GM21723 (cell line): ENCODE measurements at regions not wholly inside any gene's neighbourhood (a gene's known extent, or its start where the extent isn't known, plus 50 kb on each side); places are given as distances from the start of the nearest gene placed in this dataset.
"Not testable (repeated sequence)": the region's sequence is repeated elsewhere in the genome, so short reads cannot be mapped to it uniquely, and the experiment has no call there.

Experiments
- ATAC-seq: cut with Tn5 transposase; IDR thresholded peaks from one replicate; pipeline ENCODE4 v1.9.1; 2021; ENCODE audit warnings: mild to moderate bottlenecking, moderate library complexity; ENCODE audit not compliant: unreplicated experiment

GRCh38 chr5:51558682-51559081 is 175.4 kb downstream of the ISL1 start:
- ATAC-seq, result no peak

GRCh38 chr5:51559339-51559738 is 176.1 kb downstream of the ISL1 start:
- no peak for ATAC-seq

GRCh38 chr5:51559921-51560658 is 176.8 kb downstream of the ISL1 start:
- ATAC-seq, result no peak

GRCh38 chr5:51566953-51567352 is 183.7 kb downstream of the ISL1 start:
- no peak for ATAC-seq

- ATAC-seq, result no peak
Observed at GRCh38 chr5:51567636-51568035, 184.4 kb downstream of the ISL1 start.

- ATAC-seq, result no peak
Observed at GRCh38 chr5:51573835-51574234, 190.6 kb downstream of the ISL1 start.

- no peak for ATAC-seq
Observed at GRCh38 chr5:51582871-51583394, 199.7 kb downstream of the ISL1 start.

- ATAC-seq, result no peak
Observed at GRCh38 chr5:51598026-51598425, 214.8 kb downstream of the ISL1 start.

GRCh38 chr5:51599587-51599986 is 216.3 kb downstream of the ISL1 start:
- no peak for ATAC-seq

GRCh38 chr5:51604324-51604723 is 221.1 kb downstream of the ISL1 start:
- no peak for ATAC-seq

- ATAC-seq, result no peak
Observed at GRCh38 chr5:51606921-51607320, 223.7 kb downstream of the ISL1 start.

- ATAC-seq, result no peak
Observed at GRCh38 chr5:51618234-51618633, 235.0 kb downstream of the ISL1 start.

- ATAC-seq, result no peak
Observed at GRCh38 chr5:51621156-51621555, 237.9 kb downstream of the ISL1 start.

- no peak for ATAC-seq
Observed at GRCh38 chr5:51622161-51622790, 239.0 kb downstream of the ISL1 start.

- no peak for ATAC-seq
Observed at GRCh38 chr5:51625224-51625968, 242.1 kb downstream of the ISL1 start.

- no peak for ATAC-seq
Observed at GRCh38 chr5:51632027-51632426, 248.8 kb downstream of the ISL1 start.

- ATAC-seq, result no peak
Observed at GRCh38 chr5:51632793-51633192, 249.5 kb downstream of the ISL1 start.

GRCh38 chr5:51636973-51637372 is 253.7 kb downstream of the ISL1 start:
- ATAC-seq, result not testable (repeated sequence)

GRCh38 chr5:51644976-51645375 is 261.7 kb downstream of the ISL1 start:
- no peak for ATAC-seq

- ATAC-seq, result no peak
Observed at GRCh38 chr5:51646482-51646881, 263.2 kb downstream of the ISL1 start.

- ATAC-seq, result no peak
Observed at GRCh38 chr5:51650824-51651223, 267.6 kb downstream of the ISL1 start.

GRCh38 chr5:51651476-51651875 is 268.2 kb downstream of the ISL1 start:
- ATAC-seq, result no peak
